Vagina (tissue), 2 donors: ENCODE measurements at regions not wholly inside any gene's neighbourhood (a gene's known extent, or its start where the extent isn't known, plus 50 kb on each side); places are given as distances from the start of the nearest gene placed in this dataset.

Experiments
- POLR2A ChIP-seq, 2 donors: fragments of 450-650 bp; IDR thresholded peaks; one replicate each; pipeline ENCODE4 v1.6.1; 2017; ENCODE audit warnings: antibody characterized with exemption in 2 of 2, mild to moderate bottlenecking in 2 of 2, moderate library complexity in 2 of 2
- TF ChIP-seq, protein P1 (sequence below), 3 experiments: fragments of 450-650 bp in 2 of 3; fragments of 200-600 bp in 1 of 3; sonication (generic) in 1 of 3; IDR thresholded peaks; one replicate each; pipeline ENCODE4 v1.5.1; 2017 to 2019; ENCODE audit warnings: antibody characterized with exemption in 3 of 3, mild to moderate bottlenecking in 2 of 3, moderate library complexity in 2 of 3

DNA sequence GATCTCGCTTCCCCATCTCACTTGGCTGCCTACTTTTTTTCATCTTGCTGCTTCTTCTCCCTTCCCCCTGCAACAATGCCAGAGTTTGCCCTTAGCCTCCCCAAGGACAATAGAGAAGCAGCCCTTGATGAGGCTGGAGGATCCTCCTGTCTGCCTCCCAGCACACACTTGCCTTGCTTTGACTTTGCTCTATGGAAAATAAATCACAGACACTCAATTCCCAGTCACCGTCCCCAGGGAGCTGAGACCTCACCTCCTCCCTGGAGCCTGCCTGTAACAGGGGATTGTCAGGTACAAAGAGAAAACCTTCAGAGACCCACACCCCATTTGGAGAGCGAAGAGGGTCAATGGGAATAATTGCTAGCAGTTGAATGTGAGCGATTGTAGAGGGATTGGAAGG lies 242.1 kb upstream of the ZNF462 start:
- TF ChIP-seq POLR2A (IDR thresholded peaks at IDR 0.05), result no peak
- TF ChIP-seq, protein P1, sequence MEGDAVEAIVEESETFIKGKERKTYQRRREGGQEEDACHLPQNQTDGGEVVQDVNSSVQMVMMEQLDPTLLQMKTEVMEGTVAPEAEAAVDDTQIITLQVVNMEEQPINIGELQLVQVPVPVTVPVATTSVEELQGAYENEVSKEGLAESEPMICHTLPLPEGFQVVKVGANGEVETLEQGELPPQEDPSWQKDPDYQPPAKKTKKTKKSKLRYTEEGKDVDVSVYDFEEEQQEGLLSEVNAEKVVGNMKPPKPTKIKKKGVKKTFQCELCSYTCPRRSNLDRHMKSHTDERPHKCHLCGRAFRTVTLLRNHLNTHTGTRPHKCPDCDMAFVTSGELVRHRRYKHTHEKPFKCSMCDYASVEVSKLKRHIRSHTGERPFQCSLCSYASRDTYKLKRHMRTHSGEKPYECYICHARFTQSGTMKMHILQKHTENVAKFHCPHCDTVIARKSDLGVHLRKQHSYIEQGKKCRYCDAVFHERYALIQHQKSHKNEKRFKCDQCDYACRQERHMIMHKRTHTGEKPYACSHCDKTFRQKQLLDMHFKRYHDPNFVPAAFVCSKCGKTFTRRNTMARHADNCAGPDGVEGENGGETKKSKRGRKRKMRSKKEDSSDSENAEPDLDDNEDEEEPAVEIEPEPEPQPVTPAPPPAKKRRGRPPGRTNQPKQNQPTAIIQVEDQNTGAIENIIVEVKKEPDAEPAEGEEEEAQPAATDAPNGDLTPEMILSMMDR (IDR thresholded peaks at IDR 0.05), result no peak
